ENCODE measurements at regions not wholly inside any gene's neighbourhood (a gene's known extent, or its start where the extent isn't known, plus 50 kb on each side); places are given as distances from the start of the nearest gene placed in this dataset.
A peak's percentile ranks its signal among the peaks of the same experiment; 100 is the strongest.

- peak; percentile 16 to 70 (median 68) for TF ChIP-seq CTCF (IDR thresholded peaks at IDR 0.05)
- TF ChIP-seq POLR2AphosphoS5 (IDR thresholded peaks at IDR 0.05) = no peak
Measured at GRCh38 chr1:67532452-67533216, 102.4 kb upstream of the SERBP1 start.

Data from sigmoid colon (tissue), 4 donors.